ENCODE measurements at regions not wholly inside any gene's neighbourhood (a gene's known extent, or its start where the extent isn't known, plus 50 kb on each side); places are given as distances from the start of the nearest gene placed in this dataset.
A peak's percentile ranks its signal among the peaks of the same experiment; 100 is the strongest.

GRCh38 chr3:59644479-59645402 is 594.9 kb upstream of the CFAP20DC start:
- no peak for DNase-seq

- DNase-seq, result no peak
Measured at GRCh38 chr3:59641169-59641899, 591.5 kb upstream of the CFAP20DC start.

GRCh38 chr3:59632760-59633573 is 583.1 kb upstream of the CFAP20DC start:
- DNase-seq, result peak; percentile 42

GRCh38 chr3:59631482-59631881 is 581.7 kb upstream of the CFAP20DC start:
- DNase-seq, result no peak

- DNase-seq, result no peak
Measured at GRCh38 chr3:59621037-59621436, 571.2 kb upstream of the CFAP20DC start.

- DNase-seq, result no peak
Measured at GRCh38 chr3:59620325-59620724, 570.5 kb upstream of the CFAP20DC start.

- DNase-seq, result no peak
Measured at GRCh38 chr3:59612444-59612715, 562.6 kb upstream of the CFAP20DC start.

- DNase-seq, result no peak
Measured at GRCh38 chr3:59611649-59612443, 562.0 kb upstream of the CFAP20DC start.

- peak; percentile 27 for DNase-seq
Measured at GRCh38 chr3:59609657-59610348, 560.0 kb upstream of the CFAP20DC start.

GRCh38 chr3:59608356-59608755 is 558.5 kb upstream of the CFAP20DC start:
- peak; percentile 60 for DNase-seq

- DNase-seq, result peak; percentile 15
Measured at GRCh38 chr3:59607656-59608055, 557.8 kb upstream of the CFAP20DC start.

- DNase-seq, result peak; percentile 66
Measured at GRCh38 chr3:59606638-59607266, 556.9 kb upstream of the CFAP20DC start.

GRCh38 chr3:59605944-59606534 is 556.2 kb upstream of the CFAP20DC start:
- DNase-seq, result peak; percentile 64

- DNase-seq, result peak; percentile 75
Measured at GRCh38 chr3:59605318-59605717, 555.5 kb upstream of the CFAP20DC start.

GRCh38 chr3:59601486-59601885 is 551.7 kb upstream of the CFAP20DC start:
- DNase-seq, result no peak

- DNase-seq, result no peak
Measured at GRCh38 chr3:59600631-59601030, 550.8 kb upstream of the CFAP20DC start.

GRCh38 chr3:59596741-59597140 is 546.9 kb upstream of the CFAP20DC start:
- no peak for DNase-seq

GRCh38 chr3:59595830-59596229 is 546.0 kb upstream of the CFAP20DC start:
- DNase-seq, result no peak

- no peak for DNase-seq
Measured at GRCh38 chr3:59593380-59593779, 543.6 kb upstream of the CFAP20DC start.

GRCh38 chr3:59580996-59581395 is 531.2 kb upstream of the CFAP20DC start:
- no peak for DNase-seq

GRCh38 chr3:59580499-59580898 is 530.7 kb upstream of the CFAP20DC start:
- no peak for DNase-seq
